G401 (cell line): ENCODE measurements at regions not wholly inside any gene's neighbourhood (a gene's known extent, or its start where the extent isn't known, plus 50 kb on each side); places are given as distances from the start of the nearest gene placed in this dataset.
A peak's percentile ranks its signal among the peaks of the same experiment; 100 is the strongest.
"Not testable (repeated sequence)": the region's sequence is repeated elsewhere in the genome, so short reads cannot be mapped to it uniquely, and the experiment has no call there.

Source experiments
- DNase-seq: peaks from one replicate; pipeline ENCODE4 v3.0.0-alpha.2; 2015; ENCODE audit warnings: low spot score
- in situ Hi-C: cut with HindIII; loops from 2 replicates; pipeline ENCODE4 v1.10.0; 2016; ENCODE audit warnings: low sequenced_read_pairs, mixed read lengths

DNA sequence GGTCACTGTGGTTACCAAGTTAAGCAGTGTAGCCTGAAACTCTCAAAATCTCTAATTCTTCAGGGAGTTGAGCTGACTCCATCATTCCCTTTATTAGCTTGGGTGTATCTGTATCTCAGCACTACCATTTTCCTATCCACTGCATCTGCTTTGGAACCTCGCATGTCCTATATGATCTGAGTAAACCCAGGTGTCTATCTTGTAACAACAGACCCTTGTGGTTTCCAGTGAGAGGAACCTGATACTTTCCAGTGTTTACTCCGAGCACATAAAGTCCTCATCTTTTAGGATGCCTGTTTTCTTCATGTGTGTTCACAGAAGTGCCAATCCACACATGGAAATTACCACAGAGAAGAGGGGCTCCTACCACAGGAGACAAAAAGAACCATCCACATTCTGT, 650.4 kb downstream of the LMO4 start:
- no peak for DNase-seq
- in situ Hi-C loops: no loop called here

DNA sequence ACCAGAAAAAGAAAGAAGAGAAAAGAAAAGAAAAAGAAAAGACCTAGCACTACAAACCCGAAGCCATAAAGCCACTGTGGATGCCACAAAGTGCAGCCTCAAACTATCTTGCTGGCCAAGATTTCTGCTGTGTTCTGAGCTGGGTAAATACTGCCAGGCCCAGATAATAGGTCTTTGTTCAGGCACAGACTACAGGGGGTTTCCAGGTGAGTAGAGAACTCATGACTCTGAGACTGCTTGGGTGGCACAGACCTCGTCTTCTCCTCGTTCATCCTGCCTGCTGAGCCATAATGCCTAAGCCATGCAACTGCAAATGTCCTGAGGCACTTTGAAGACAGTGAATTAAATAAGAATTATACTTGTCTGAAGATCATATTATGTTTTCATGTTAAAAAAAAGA, 651.8 kb downstream of the LMO4 start:
- DNase-seq: no peak
- in situ Hi-C loops: no loop called here

GRCh38 chr1:87981386-87981785, 652.7 kb downstream of the LMO4 start:
- no peak for DNase-seq
- in situ Hi-C loops: no loop called here

- in situ Hi-C loops: no loop called here
- no peak for DNase-seq
Measured at GRCh38 chr1:87981810-87982209, 653.1 kb downstream of the LMO4 start.

DNA sequence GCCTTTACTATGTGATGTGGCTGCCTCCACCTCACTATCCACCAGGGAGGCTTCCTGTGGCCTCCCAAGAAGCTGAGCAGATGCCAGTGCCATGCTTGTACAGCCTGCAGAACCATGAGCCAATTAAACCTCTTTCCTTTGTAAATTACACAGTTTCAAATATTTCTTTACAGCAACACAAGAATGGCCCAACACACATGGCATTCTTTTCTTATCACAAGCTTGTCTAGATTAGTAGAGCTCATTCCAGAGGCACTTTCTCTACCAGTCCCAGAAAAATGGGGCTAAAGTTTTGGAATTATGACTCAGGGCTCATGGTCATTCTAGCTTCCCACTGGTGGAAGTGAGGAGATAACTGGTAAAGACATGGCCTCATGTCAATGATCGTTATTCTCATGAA, 655.2 kb downstream of the LMO4 start:
- DNase-seq: no peak
- in situ Hi-C loops: no loop called here

DNA sequence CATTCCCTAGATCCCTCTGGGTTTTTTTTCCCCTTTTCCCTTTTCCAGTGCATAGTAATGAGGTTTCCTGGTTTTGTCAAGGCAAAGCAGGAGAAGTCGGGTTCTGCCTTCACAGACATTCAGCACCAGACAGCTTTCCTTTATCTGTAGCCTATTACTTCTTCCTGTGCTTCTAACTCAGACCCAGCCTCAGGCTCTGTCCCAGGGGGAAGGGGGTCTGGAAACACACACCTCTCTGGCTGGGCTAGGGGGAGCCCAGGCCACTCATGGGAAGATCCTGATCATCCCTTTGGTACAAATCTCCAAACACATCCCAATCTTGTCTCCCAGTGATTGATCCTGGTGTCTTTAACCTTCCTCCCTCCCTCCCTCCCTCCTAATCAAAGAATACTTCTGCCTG, 656.4 kb downstream of the LMO4 start:
- in situ Hi-C loops: no loop called here
- no peak for DNase-seq

DNA sequence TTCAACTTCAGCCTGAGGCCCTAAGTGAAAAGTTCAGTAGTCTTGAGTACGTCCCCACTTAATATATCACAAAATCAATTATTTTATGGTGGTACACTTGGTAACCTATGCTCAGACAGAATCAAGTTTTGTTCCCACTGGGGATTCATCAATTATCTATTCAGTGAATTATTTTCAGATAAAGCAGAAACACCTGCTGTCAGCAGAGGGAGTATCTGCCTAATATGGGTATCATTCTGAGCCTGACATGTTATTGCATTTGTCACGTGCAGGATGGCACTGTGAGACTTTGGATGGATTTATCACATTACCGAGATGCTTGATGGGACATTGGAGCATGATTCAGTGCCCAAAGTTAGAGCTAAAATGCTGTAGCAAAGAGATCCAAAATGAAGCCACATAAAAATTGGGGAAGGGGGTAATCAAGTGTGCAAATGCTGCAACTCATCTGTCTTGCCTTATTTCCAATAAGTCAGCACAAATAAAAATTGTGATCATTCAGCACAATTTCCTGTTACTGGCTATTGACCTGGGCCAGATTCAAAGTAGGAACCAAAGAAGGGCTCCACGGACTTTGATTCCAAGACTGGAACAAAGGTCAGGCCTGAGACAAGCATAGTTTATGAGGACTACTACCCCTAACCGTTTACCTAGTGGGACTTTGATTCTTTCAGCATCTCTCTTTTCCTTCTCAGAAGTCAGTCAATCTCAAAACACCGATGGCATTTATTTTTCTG, 657.6 kb downstream of the LMO4 start:
- no peak for DNase-seq
- in situ Hi-C loops: no loop called here

- in situ Hi-C loops: no loop called here
- DNase-seq: no peak
Measured at GRCh38 chr1:87989346-87989745, 660.7 kb downstream of the LMO4 start.

- in situ Hi-C loops, DNase-seq: not testable (repeated sequence)
Measured at GRCh38 chr1:87992536-87992935, 663.9 kb downstream of the LMO4 start.

DNA sequence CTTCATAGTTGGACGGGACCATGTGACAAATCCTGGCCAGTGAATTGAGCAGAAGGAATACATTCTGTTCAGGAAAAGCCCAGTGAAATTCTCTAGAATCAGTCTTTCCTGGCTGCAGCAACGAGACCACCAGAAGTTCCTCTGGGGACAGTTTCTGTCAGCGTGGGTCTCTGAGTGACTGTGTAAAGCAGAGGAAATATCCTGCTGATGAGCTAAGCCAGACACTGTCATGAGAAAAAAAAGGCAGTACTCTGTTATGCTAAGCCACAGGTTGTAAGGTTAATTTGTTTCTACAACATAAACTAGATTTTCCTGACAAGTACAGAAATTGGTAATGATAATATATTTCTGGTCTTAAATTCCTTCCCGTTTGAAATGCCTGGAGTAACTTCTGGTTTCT, 664.4 kb downstream of the LMO4 start:
- DNase-seq: no peak
- in situ Hi-C loops: no loop called here

GRCh38 chr1:87999852-88000251, 671.2 kb downstream of the LMO4 start:
- in situ Hi-C loops: no loop called here
- DNase-seq: no peak

- in situ Hi-C loops: no loop called here
- no peak for DNase-seq
Measured at GRCh38 chr1:88001460-88001859, 672.8 kb downstream of the LMO4 start.

DNA sequence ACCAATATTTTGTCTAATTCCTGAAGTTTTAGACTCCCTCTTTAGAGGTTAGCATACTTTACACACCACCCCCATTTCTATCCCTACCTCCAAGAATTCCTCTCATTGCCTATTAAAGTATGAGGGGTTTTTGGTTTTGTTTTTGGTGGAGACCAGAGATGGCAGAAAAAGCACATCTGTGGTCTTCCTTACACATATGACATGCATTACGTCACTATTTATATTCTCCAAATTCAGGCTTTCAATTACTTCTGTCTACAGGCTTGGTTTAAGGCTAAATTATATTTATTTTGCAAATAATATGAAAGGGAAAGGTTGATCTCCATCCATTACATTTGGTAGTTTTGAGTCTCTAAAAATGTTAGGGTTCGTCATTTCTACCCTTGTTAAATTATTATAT, 674.6 kb downstream of the LMO4 start:
- in situ Hi-C loops: no loop called here
- no peak for DNase-seq

GRCh38 chr1:88009916-88010315, 674.2 kb upstream of the PKN2 start:
- no peak for DNase-seq
- in situ Hi-C loops: no loop called here

GRCh38 chr1:88013485-88013884, 670.6 kb upstream of the PKN2 start:
- in situ Hi-C loops: no loop called here
- DNase-seq: no peak

- in situ Hi-C loops: no loop called here
Measured at GRCh38 chr1:88014131-88014530, 669.9 kb upstream of the PKN2 start.

DNA sequence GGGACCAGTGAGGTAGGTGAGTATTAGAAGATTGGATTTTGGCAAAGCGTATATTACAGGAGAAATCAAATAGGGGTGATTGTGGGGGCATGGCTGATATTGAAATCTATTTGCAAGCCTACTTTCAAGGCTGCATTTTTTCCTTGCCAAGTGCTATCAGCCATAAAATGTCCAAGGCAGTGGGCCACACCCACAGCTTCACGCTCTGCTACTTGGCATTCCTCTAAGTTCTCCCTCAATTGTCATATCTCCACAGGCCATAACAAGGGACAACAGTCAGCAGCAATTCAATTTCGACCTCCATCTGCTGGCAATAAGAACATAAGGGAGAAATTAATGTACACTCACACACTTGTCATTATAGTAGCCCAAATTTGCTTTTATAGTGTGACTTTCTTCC, 667.1 kb upstream of the PKN2 start:
- DNase-seq: peak; percentile 8
- in situ Hi-C loops: no loop called here

More at GRCh38 chr1:88014131-88014530, 669.9 kb upstream of the PKN2 start:
- DNase-seq: no peak

- no peak for DNase-seq
- in situ Hi-C loops: no loop called here
Measured at GRCh38 chr1:88021529-88021928, 662.5 kb upstream of the PKN2 start.

DNA sequence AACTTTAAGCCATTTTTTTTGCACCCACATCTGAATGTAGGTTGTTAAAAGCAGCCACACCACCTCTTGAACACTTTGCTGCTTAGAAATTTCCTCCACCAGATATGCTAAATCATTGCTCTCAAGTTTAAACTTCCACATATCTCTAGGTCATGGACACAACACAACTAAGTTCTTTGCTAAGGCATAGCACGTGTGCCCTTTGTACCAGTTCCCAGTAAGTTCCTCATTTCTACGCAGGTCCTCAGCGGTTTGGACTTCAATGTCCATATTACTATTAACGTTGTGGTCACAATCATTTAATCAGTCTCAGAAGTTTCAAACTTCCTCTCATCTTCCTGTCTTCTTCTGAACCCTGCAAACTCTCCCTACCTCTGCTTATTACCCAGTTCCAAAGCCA, 661.6 kb upstream of the PKN2 start:
- in situ Hi-C loops: no loop called here
- DNase-seq: no peak

- DNase-seq: no peak
- in situ Hi-C loops: no loop called here
Measured at GRCh38 chr1:88029142-88029541, 654.9 kb upstream of the PKN2 start.

GRCh38 chr1:88029899-88030298, 654.2 kb upstream of the PKN2 start:
- in situ Hi-C loops: no loop called here

GRCh38 chr1:88035578-88035977, 648.5 kb upstream of the PKN2 start:
- in situ Hi-C loops: no loop called here
- no peak for DNase-seq

More at GRCh38 chr1:88029899-88030298, 654.2 kb upstream of the PKN2 start:
- no peak for DNase-seq
